Neural cell (in vitro differentiated cells): ENCODE measurements at regions not wholly inside any gene's neighbourhood (a gene's known extent, or its start where the extent isn't known, plus 50 kb on each side); places are given as distances from the start of the nearest gene placed in this dataset.

Source experiments
- H2AFZ ChIP-seq: fragments of 200-600, 300-800 bp; sonication (generic), shearing (Covaris generic); 2 replicates; pipeline ENCODE4 v1.6.0; 2014; ENCODE audit warnings: low read depth, mild to moderate bottlenecking, antibody characterized with exemption, low read length, moderate library complexity
- H3F3A ChIP-seq: fragments of 200-600 bp; shearing (Covaris generic); 2 replicates; pipeline ENCODE4 v1.6.1; 2016; ENCODE audit warnings: mild to moderate bottlenecking, moderate library complexity, mixed read lengths, antibody characterized with exemption, low read length; ENCODE audit not compliant: insufficient read depth, poor library complexity, severe bottlenecking
- H3K27ac ChIP-seq: fragments of 200-600, 300-800 bp; sonication (generic), shearing (Covaris generic); 2 replicates; pipeline ENCODE4 v1.5.1; 2014; ENCODE audit warnings: mild to moderate bottlenecking, low read length, moderate library complexity
- H3K27me3 ChIP-seq: fragments of 300-800, 200-600 bp; sonication (generic), shearing (Covaris generic); 2 replicates; pipeline ENCODE4 v1.6.0; 2014; ENCODE audit warnings: mild to moderate bottlenecking, low read depth, low read length, moderate library complexity; ENCODE audit not compliant: insufficient read depth
- H3K36me3 ChIP-seq: fragments of 300-800, 200-600 bp; sonication (generic), shearing (Covaris generic); 2 replicates; pipeline ENCODE4 v1.5.1; 2014; ENCODE audit warnings: mild to moderate bottlenecking, antibody characterized with exemption, low read length, moderate library complexity; ENCODE audit not compliant: insufficient read depth
- H3K4me2 ChIP-seq: fragments of 300-800, 200-600 bp; sonication (generic), shearing (Covaris generic); 2 replicates; pipeline ENCODE4 v1.6.0; 2014; ENCODE audit warnings: mild to moderate bottlenecking, low read length
- H3K4me3 ChIP-seq: fragments of 300-800, 200-600 bp; sonication (generic), shearing (Covaris generic); 2 replicates; pipeline ENCODE4 v1.5.1; 2014; ENCODE audit warnings: mild to moderate bottlenecking, low read length, moderate library complexity
- H3K79me2 ChIP-seq: fragments of 200-600 bp; shearing (Covaris generic); replicated peaks from 2 replicates; pipeline ENCODE4 v1.6.0; 2014; ENCODE audit warnings: mild to moderate bottlenecking, low read length, moderate library complexity; ENCODE audit not compliant: insufficient read depth
- H3K9ac ChIP-seq: fragments of 300-800, 200-600 bp; sonication (generic), shearing (Covaris generic); 2 replicates; pipeline ENCODE4 v1.6.1; 2016; ENCODE audit warnings: mild to moderate bottlenecking, low read length, mixed read lengths
- H3K9me2 ChIP-seq: fragments of 200-600 bp; shearing (Covaris generic); 2 replicates; pipeline ENCODE4 v1.6.1; 2016; ENCODE audit warnings: mild to moderate bottlenecking, low read length, mixed read lengths; ENCODE audit not compliant: insufficient read depth
- H3K9me3 ChIP-seq: fragments of 200-600, 300-800 bp; sonication (generic), shearing (Covaris generic); 2 replicates; pipeline ENCODE4 v1.6.1; 2016; ENCODE audit warnings: mild to moderate bottlenecking, mixed run types, low read length, moderate library complexity, mixed read lengths
- H4K20me1 ChIP-seq: fragments of 200-600 bp; shearing (Covaris generic); 2 replicates; pipeline ENCODE4 v1.6.1; 2016; ENCODE audit warnings: mild to moderate bottlenecking, mixed run types; ENCODE audit not compliant: insufficient read depth
- EP300 ChIP-seq: fragments of 450-650 bp; conservative IDR thresholded peaks from 2 replicates; pipeline ENCODE4 v1.6.1; 2014; ENCODE audit warnings: antibody characterized with exemption, mild to moderate bottlenecking, moderate library complexity; ENCODE audit not compliant: poor library complexity, severe bottlenecking
- EZH2 ChIP-seq: fragments of 200-600, 300-800 bp; shearing (Covaris generic), sonication (generic); IDR thresholded peaks from 2 replicates; pipeline ENCODE4 v1.6.1; 2014; ENCODE audit warnings: antibody characterized with exemption, low read length, borderline replicate concordance, mild to moderate bottlenecking; ENCODE audit not compliant: insufficient read depth, poor library complexity, severe bottlenecking
- MXI1 ChIP-seq: fragments of 450-650 bp; conservative IDR thresholded peaks from 2 replicates; pipeline ENCODE4 v1.6.1; 2014; ENCODE audit warnings: antibody characterized with exemption, mild to moderate bottlenecking; ENCODE audit not compliant: poor library complexity, severe bottlenecking
- POLR2AphosphoS5 ChIP-seq: IDR thresholded peaks from 2 replicates; pipeline ENCODE4 v1.6.1; 2012
- RAD21 ChIP-seq: fragments of 450-650 bp; conservative IDR thresholded peaks from 2 replicates; pipeline ENCODE4 v1.6.1; 2014; ENCODE audit warnings: antibody characterized with exemption, mild to moderate bottlenecking, moderate library complexity
- SMC3 ChIP-seq: fragments of 450-650 bp; conservative IDR thresholded peaks from 2 replicates; pipeline ENCODE4 v1.6.1; 2014; ENCODE audit warnings: antibody characterized with exemption, mild to moderate bottlenecking, moderate library complexity; ENCODE audit not compliant: poor library complexity
- TAF1 ChIP-seq: IDR thresholded peaks from 2 replicates; pipeline ENCODE4 v1.6.1; 2012; ENCODE audit warnings: low read depth
- TF ChIP-seq, protein P1 (sequence below): fragments of 450-650 bp; IDR thresholded peaks from 2 replicates; pipeline ENCODE4 v1.5.1; 2014; ENCODE audit warnings: antibody characterized with exemption, mild to moderate bottlenecking, moderate library complexity; ENCODE audit not compliant: poor library complexity, severe bottlenecking
- TF ChIP-seq, protein P2 (sequence below): IDR thresholded peaks from 2 replicates; pipeline ENCODE4 v1.6.1; 2012; ENCODE audit warnings: borderline replicate concordance

DNA sequence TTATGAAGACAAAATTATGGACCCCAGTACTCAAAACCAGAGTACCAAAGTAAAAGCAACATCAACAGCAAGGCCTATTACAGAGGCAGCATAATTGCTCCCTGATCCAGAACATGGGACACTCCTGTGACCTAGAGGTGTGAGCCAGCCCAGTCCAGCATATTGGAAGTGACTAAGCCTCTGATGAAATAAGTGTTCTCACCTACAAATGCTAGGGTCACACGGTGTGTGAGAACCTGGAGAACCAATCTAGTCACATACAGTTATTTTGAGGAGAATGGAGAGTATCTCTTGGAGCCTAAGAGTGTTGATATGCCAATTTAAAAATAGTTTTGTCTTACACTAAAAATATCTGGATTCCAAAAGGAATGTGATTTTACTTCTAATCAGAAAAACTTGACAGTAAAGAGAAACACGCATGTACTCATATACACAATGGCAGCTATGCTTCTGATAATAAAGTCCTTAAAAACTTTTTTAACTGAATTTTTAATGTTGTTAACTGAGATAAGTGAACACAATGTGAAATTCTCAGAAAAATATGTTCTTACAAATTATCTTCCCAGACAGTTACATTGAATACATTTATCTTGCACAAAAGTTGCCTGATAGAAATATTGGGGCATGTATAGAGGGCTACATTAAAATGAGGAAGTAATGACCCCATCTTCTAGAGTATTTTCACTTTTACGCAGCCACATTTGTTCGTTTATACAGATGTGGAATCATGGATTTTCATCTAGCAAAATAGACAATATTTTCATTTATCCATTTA, 56.8 kb upstream of the CD36 start:
- Histone ChIP-seq H3K79me2 (no peaks in the 10 kb centered on the region), H2AFZ (no peak overlapping the region), H3K27ac (no peak overlapping the region), H3K9me3 (no peaks in the 10 kb centered on the region), H3K9me2 (no peaks in the 10 kb centered on the region), H3K27me3 (no peaks in the 10 kb centered on the region), H4K20me1 (no peaks in the 10 kb centered on the region), H3K36me3 (no peaks in the 10 kb centered on the region), H3K4me3 (no peak overlapping the region), H3K4me2 (no peak overlapping the region), H3K9ac (no peak overlapping the region), H3F3A (no peaks in the 10 kb centered on the region)
- TF ChIP-seq POLR2AphosphoS5 (no peak), RAD21 (no peak), EZH2 (no peak), TAF1 (no peak), EP300 (no peak), SMC3 (no peak), MXI1 (no peak)
- TF ChIP-seq, protein P1, sequence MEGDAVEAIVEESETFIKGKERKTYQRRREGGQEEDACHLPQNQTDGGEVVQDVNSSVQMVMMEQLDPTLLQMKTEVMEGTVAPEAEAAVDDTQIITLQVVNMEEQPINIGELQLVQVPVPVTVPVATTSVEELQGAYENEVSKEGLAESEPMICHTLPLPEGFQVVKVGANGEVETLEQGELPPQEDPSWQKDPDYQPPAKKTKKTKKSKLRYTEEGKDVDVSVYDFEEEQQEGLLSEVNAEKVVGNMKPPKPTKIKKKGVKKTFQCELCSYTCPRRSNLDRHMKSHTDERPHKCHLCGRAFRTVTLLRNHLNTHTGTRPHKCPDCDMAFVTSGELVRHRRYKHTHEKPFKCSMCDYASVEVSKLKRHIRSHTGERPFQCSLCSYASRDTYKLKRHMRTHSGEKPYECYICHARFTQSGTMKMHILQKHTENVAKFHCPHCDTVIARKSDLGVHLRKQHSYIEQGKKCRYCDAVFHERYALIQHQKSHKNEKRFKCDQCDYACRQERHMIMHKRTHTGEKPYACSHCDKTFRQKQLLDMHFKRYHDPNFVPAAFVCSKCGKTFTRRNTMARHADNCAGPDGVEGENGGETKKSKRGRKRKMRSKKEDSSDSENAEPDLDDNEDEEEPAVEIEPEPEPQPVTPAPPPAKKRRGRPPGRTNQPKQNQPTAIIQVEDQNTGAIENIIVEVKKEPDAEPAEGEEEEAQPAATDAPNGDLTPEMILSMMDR = no peak
- TF ChIP-seq, protein P2, sequence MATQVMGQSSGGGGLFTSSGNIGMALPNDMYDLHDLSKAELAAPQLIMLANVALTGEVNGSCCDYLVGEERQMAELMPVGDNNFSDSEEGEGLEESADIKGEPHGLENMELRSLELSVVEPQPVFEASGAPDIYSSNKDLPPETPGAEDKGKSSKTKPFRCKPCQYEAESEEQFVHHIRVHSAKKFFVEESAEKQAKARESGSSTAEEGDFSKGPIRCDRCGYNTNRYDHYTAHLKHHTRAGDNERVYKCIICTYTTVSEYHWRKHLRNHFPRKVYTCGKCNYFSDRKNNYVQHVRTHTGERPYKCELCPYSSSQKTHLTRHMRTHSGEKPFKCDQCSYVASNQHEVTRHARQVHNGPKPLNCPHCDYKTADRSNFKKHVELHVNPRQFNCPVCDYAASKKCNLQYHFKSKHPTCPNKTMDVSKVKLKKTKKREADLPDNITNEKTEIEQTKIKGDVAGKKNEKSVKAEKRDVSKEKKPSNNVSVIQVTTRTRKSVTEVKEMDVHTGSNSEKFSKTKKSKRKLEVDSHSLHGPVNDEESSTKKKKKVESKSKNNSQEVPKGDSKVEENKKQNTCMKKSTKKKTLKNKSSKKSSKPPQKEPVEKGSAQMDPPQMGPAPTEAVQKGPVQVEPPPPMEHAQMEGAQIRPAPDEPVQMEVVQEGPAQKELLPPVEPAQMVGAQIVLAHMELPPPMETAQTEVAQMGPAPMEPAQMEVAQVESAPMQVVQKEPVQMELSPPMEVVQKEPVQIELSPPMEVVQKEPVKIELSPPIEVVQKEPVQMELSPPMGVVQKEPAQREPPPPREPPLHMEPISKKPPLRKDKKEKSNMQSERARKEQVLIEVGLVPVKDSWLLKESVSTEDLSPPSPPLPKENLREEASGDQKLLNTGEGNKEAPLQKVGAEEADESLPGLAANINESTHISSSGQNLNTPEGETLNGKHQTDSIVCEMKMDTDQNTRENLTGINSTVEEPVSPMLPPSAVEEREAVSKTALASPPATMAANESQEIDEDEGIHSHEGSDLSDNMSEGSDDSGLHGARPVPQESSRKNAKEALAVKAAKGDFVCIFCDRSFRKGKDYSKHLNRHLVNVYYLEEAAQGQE = no peak

DNA sequence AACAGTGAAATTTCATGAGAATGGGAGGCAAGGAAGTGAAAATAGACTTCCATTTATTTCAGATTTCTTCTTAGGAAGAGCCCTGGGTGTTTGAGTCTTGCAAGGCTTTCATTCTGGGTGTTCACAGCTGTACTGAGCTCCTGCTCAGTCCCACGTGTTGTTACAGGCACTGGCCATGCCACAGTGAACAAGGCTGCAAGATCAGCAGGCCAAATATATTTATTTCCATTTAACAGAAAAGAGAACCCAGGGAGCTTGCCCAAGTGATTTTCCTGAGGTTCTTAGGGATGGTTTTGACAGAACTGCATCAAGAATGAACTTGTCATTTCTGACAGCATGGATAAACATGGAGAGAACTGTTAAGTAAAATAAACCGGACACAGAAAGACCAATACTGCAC, 54.5 kb upstream of the CD36 start:
- Histone ChIP-seq H3K9ac (no peak overlapping the region), H3K9me2 (no peaks in the 10 kb centered on the region), H4K20me1 (no peaks in the 10 kb centered on the region), H3K36me3 (no peaks in the 10 kb centered on the region), H3K4me3 (no peak overlapping the region), H3K79me2 (no peaks in the 10 kb centered on the region), H2AFZ (no peak overlapping the region), H3K9me3 (no peaks in the 10 kb centered on the region), H3K4me2 (no peak overlapping the region), H3K27ac (no peak overlapping the region), H3K27me3 (no peaks in the 10 kb centered on the region), H3F3A (no peaks in the 10 kb centered on the region)
- TF ChIP-seq TAF1 = no peak
- peak; percentile 47 for TF ChIP-seq EP300
- TF ChIP-seq POLR2AphosphoS5 = peak; percentile 46
